ENCODE measurements at regions not wholly inside any gene's neighbourhood (a gene's known extent, or its start where the extent isn't known, plus 50 kb on each side); places are given as distances from the start of the nearest gene placed in this dataset.

GRCh38 chr2:19739256-19739655 is 162.5 kb downstream of the TTC32 start:
- H3K36me3 ChIP-seq (ENCODE audit: control insufficient read depth in 2 of 2, insufficient read depth in 2 of 2, low read length in 2 of 2) = no peaks in the 10 kb centered on the region
- H3K4me1 ChIP-seq (ENCODE audit: control insufficient read depth, insufficient read depth, low read length) = peaks cover 3% of the 10 kb centered on the region
- H3K27ac ChIP-seq (ENCODE audit: low read length) = no peak overlapping the region
- no peak overlapping the region for H3K9ac ChIP-seq (ENCODE audit: low read length in 2 of 2)
- no peaks in the 10 kb centered on the region for H3K9me3 ChIP-seq (ENCODE audit: control insufficient read depth in 2 of 2, low read length in 2 of 2)
- no peak overlapping the region for H3K4me3 ChIP-seq (ENCODE audit: low read length in 2 of 2)
- no peaks in the 10 kb centered on the region for H3K27me3 ChIP-seq (ENCODE audit: control insufficient read depth in 1 of 2, insufficient read depth in 2 of 2, low read length in 2 of 2)

GRCh38 chr2:19738707-19739106 is 163.1 kb downstream of the TTC32 start:
- no peaks in the 10 kb centered on the region for H3K27me3 ChIP-seq (ENCODE audit: control insufficient read depth in 1 of 2, insufficient read depth in 2 of 2, low read length in 2 of 2)
- peaks cover 8% of the 10 kb centered on the region for H3K4me1 ChIP-seq (ENCODE audit: control insufficient read depth, insufficient read depth, low read length)
- no peaks in the 10 kb centered on the region for H3K36me3 ChIP-seq (ENCODE audit: control insufficient read depth in 2 of 2, insufficient read depth in 2 of 2, low read length in 2 of 2)
- no peaks in the 10 kb centered on the region for H3K9me3 ChIP-seq (ENCODE audit: control insufficient read depth in 2 of 2, low read length in 2 of 2)
- no peak overlapping the region for H3K4me3 ChIP-seq (ENCODE audit: low read length in 2 of 2)
- no peak overlapping the region for H3K27ac ChIP-seq (ENCODE audit: low read length)
- no peak overlapping the region for H3K9ac ChIP-seq (ENCODE audit: low read length in 2 of 2)

- Histone ChIP-seq H3K4me1 (ENCODE audit: control insufficient read depth, insufficient read depth, low read length) (peaks cover 9% of the 10 kb centered on the region), H3K9ac (ENCODE audit: low read length in 2 of 2) (no peak overlapping the region), H3K9me3 (ENCODE audit: control insufficient read depth in 2 of 2, low read length in 2 of 2) (no peaks in the 10 kb centered on the region), H3K36me3 (ENCODE audit: control insufficient read depth in 2 of 2, insufficient read depth in 2 of 2, low read length in 2 of 2) (no peaks in the 10 kb centered on the region), H3K27me3 (ENCODE audit: control insufficient read depth in 1 of 2, insufficient read depth in 2 of 2, low read length in 2 of 2) (no peaks in the 10 kb centered on the region), H3K4me3 (ENCODE audit: low read length in 2 of 2) (no peak overlapping the region), H3K27ac (ENCODE audit: low read length) (no peak overlapping the region)
Observed at GRCh38 chr2:19736191-19736831, 165.5 kb downstream of the TTC32 start.

GRCh38 chr2:19733951-19734425 is 167.8 kb downstream of the TTC32 start:
- peaks cover 9% of the 10 kb centered on the region for H3K4me1 ChIP-seq (ENCODE audit: control insufficient read depth, insufficient read depth, low read length)
- H3K27me3 ChIP-seq (ENCODE audit: control insufficient read depth in 1 of 2, insufficient read depth in 2 of 2, low read length in 2 of 2) = no peaks in the 10 kb centered on the region
- H3K27ac ChIP-seq (ENCODE audit: low read length) = no peak overlapping the region
- no peaks in the 10 kb centered on the region for H3K36me3 ChIP-seq (ENCODE audit: control insufficient read depth in 2 of 2, insufficient read depth in 2 of 2, low read length in 2 of 2)
- H3K4me3 ChIP-seq (ENCODE audit: low read length in 2 of 2) = no peak overlapping the region
- H3K9ac ChIP-seq (ENCODE audit: low read length in 2 of 2) = no peak overlapping the region
- H3K9me3 ChIP-seq (ENCODE audit: control insufficient read depth in 2 of 2, low read length in 2 of 2) = no peaks in the 10 kb centered on the region

- Histone ChIP-seq H3K4me3 (ENCODE audit: low read length in 2 of 2) (no peak overlapping the region), H3K9me3 (ENCODE audit: control insufficient read depth in 2 of 2, low read length in 2 of 2) (no peaks in the 10 kb centered on the region), H3K27ac (ENCODE audit: low read length) (no peak overlapping the region), H3K27me3 (ENCODE audit: control insufficient read depth in 1 of 2, insufficient read depth in 2 of 2, low read length in 2 of 2) (no peaks in the 10 kb centered on the region), H3K9ac (ENCODE audit: low read length in 2 of 2) (no peak overlapping the region), H3K36me3 (ENCODE audit: control insufficient read depth in 2 of 2, insufficient read depth in 2 of 2, low read length in 2 of 2) (no peaks in the 10 kb centered on the region), H3K4me1 (ENCODE audit: control insufficient read depth, insufficient read depth, low read length) (peaks cover 9% of the 10 kb centered on the region)
Observed at GRCh38 chr2:19733390-19733789, 168.4 kb downstream of the TTC32 start.

GRCh38 chr2:19732255-19732654 is 169.5 kb downstream of the TTC32 start:
- Histone ChIP-seq H3K27ac (ENCODE audit: low read length) (no peak overlapping the region), H3K36me3 (ENCODE audit: control insufficient read depth in 2 of 2, insufficient read depth in 2 of 2, low read length in 2 of 2) (no peaks in the 10 kb centered on the region), H3K4me1 (ENCODE audit: control insufficient read depth, insufficient read depth, low read length) (peaks cover 6% of the 10 kb centered on the region), H3K9me3 (ENCODE audit: control insufficient read depth in 2 of 2, low read length in 2 of 2) (no peaks in the 10 kb centered on the region), H3K27me3 (ENCODE audit: control insufficient read depth in 1 of 2, insufficient read depth in 2 of 2, low read length in 2 of 2) (no peaks in the 10 kb centered on the region), H3K4me3 (ENCODE audit: low read length in 2 of 2) (no peak overlapping the region), H3K9ac (ENCODE audit: low read length in 2 of 2) (no peak overlapping the region)

GRCh38 chr2:19731515-19731914 is 170.3 kb downstream of the TTC32 start:
- Histone ChIP-seq H3K9ac (ENCODE audit: low read length in 2 of 2) (no peak overlapping the region), H3K4me1 (ENCODE audit: control insufficient read depth, insufficient read depth, low read length) (peaks cover 6% of the 10 kb centered on the region), H3K27me3 (ENCODE audit: control insufficient read depth in 1 of 2, insufficient read depth in 2 of 2, low read length in 2 of 2) (no peaks in the 10 kb centered on the region), H3K9me3 (ENCODE audit: control insufficient read depth in 2 of 2, low read length in 2 of 2) (no peaks in the 10 kb centered on the region), H3K4me3 (ENCODE audit: low read length in 2 of 2) (no peak overlapping the region), H3K36me3 (ENCODE audit: control insufficient read depth in 2 of 2, insufficient read depth in 2 of 2, low read length in 2 of 2) (no peaks in the 10 kb centered on the region), H3K27ac (ENCODE audit: low read length) (no peak overlapping the region)

- Histone ChIP-seq H3K9me3 (ENCODE audit: control insufficient read depth in 2 of 2, low read length in 2 of 2) (no peaks in the 10 kb centered on the region), H3K36me3 (ENCODE audit: control insufficient read depth in 2 of 2, insufficient read depth in 2 of 2, low read length in 2 of 2) (no peaks in the 10 kb centered on the region), H3K4me3 (ENCODE audit: low read length in 2 of 2) (no peak overlapping the region), H3K27me3 (ENCODE audit: control insufficient read depth in 1 of 2, insufficient read depth in 2 of 2, low read length in 2 of 2) (no peaks in the 10 kb centered on the region), H3K27ac (ENCODE audit: low read length) (no peak overlapping the region), H3K9ac (ENCODE audit: low read length in 2 of 2) (no peak overlapping the region), H3K4me1 (ENCODE audit: control insufficient read depth, insufficient read depth, low read length) (peaks cover 6% of the 10 kb centered on the region)
Observed at GRCh38 chr2:19731037-19731436, 170.7 kb downstream of the TTC32 start.

GRCh38 chr2:19728125-19728524 is 173.7 kb downstream of the TTC32 start:
- no peaks in the 10 kb centered on the region for H3K9me3 ChIP-seq (ENCODE audit: control insufficient read depth in 2 of 2, low read length in 2 of 2)
- H3K27ac ChIP-seq (ENCODE audit: low read length) = no peak overlapping the region
- no peak overlapping the region for H3K9ac ChIP-seq (ENCODE audit: low read length in 2 of 2)
- peaks cover 3% of the 10 kb centered on the region for H3K4me1 ChIP-seq (ENCODE audit: control insufficient read depth, insufficient read depth, low read length)
- H3K27me3 ChIP-seq (ENCODE audit: control insufficient read depth in 1 of 2, insufficient read depth in 2 of 2, low read length in 2 of 2) = no peaks in the 10 kb centered on the region
- H3K36me3 ChIP-seq (ENCODE audit: control insufficient read depth in 2 of 2, insufficient read depth in 2 of 2, low read length in 2 of 2) = no peaks in the 10 kb centered on the region
- no peak overlapping the region for H3K4me3 ChIP-seq (ENCODE audit: low read length in 2 of 2)

GRCh38 chr2:19725392-19725791 is 176.4 kb downstream of the TTC32 start:
- H3K36me3 ChIP-seq (ENCODE audit: control insufficient read depth in 2 of 2, insufficient read depth in 2 of 2, low read length in 2 of 2) = no peaks in the 10 kb centered on the region
- no peaks in the 10 kb centered on the region for H3K27me3 ChIP-seq (ENCODE audit: control insufficient read depth in 1 of 2, insufficient read depth in 2 of 2, low read length in 2 of 2)
- peaks cover 5% of the 10 kb centered on the region for H3K4me1 ChIP-seq (ENCODE audit: control insufficient read depth, insufficient read depth, low read length)
- H3K9me3 ChIP-seq (ENCODE audit: control insufficient read depth in 2 of 2, low read length in 2 of 2) = no peaks in the 10 kb centered on the region
- H3K9ac ChIP-seq (ENCODE audit: low read length in 2 of 2) = no peak overlapping the region
- H3K4me3 ChIP-seq (ENCODE audit: low read length in 2 of 2) = no peak overlapping the region
- no peak overlapping the region for H3K27ac ChIP-seq (ENCODE audit: low read length)

- Histone ChIP-seq H3K9me3 (ENCODE audit: control insufficient read depth in 2 of 2, low read length in 2 of 2) (no peaks in the 10 kb centered on the region), H3K4me3 (ENCODE audit: low read length in 2 of 2) (no peak overlapping the region), H3K36me3 (ENCODE audit: control insufficient read depth in 2 of 2, insufficient read depth in 2 of 2, low read length in 2 of 2) (no peaks in the 10 kb centered on the region), H3K9ac (ENCODE audit: low read length in 2 of 2) (no peak overlapping the region), H3K27ac (ENCODE audit: low read length) (no peak overlapping the region), H3K4me1 (ENCODE audit: control insufficient read depth, insufficient read depth, low read length) (peaks cover 5% of the 10 kb centered on the region), H3K27me3 (ENCODE audit: control insufficient read depth in 1 of 2, insufficient read depth in 2 of 2, low read length in 2 of 2) (no peaks in the 10 kb centered on the region)
Observed at GRCh38 chr2:19723021-19723420, 178.8 kb downstream of the TTC32 start.
